OCI-LY1 (cell line): ENCODE measurements at regions not wholly inside any gene's neighbourhood (a gene's known extent, or its start where the extent isn't known, plus 50 kb on each side); places are given as distances from the start of the nearest gene placed in this dataset.

Experiments
- CTCF ChIP-seq: fragments of 200-600 bp; sonication (generic), shearing (Covaris generic); IDR thresholded peaks from 2 replicates; pipeline ENCODE4 v1.5.1; 2017; ENCODE audit warnings: mild to moderate bottlenecking, antibody characterized with exemption, low read length, moderate library complexity, mixed read lengths
- EZH2 ChIP-seq: fragments of 200-600 bp; sonication (generic), shearing (Covaris generic); IDR thresholded peaks from 2 replicates; pipeline ENCODE4 v1.8.0; 2017; ENCODE audit warnings: borderline replicate concordance, mixed run types, mild to moderate bottlenecking, antibody characterized with exemption, low read length, moderate library complexity, mixed read lengths

GRCh38 chr3:63095-63765, 133.3 kb upstream of the CHL1 start:
- TF ChIP-seq CTCF (no peak), EZH2 (no peak)
